Epithelial cell of prostate (primary cell): ENCODE measurements at regions not wholly inside any gene's neighbourhood (a gene's known extent, or its start where the extent isn't known, plus 50 kb on each side); places are given as distances from the start of the nearest gene placed in this dataset.
"Not testable (repeated sequence)": the region's sequence is repeated elsewhere in the genome, so short reads cannot be mapped to it uniquely, and the experiment has no call there.

Experiments used
- DNase-seq: peaks from one replicate; pipeline ENCODE4 v3.0.0-alpha.2; 2011; ENCODE audit warnings: low read depth, low spot score
- H3K27ac ChIP-seq: fragments of 450-650 bp; 2 replicates; pipeline ENCODE4 v1.5.1; 2017; ENCODE audit warnings: mild to moderate bottlenecking

- H3K27ac ChIP-seq: no peak overlapping the region
- no peak for DNase-seq
These were observed 232.4 kb upstream of the FZD8 start for GRCh38 chr10:35874311-35875015.

GRCh38 chr10:35872671-35873070 is 230.6 kb upstream of the FZD8 start:
- no peak overlapping the region for H3K27ac ChIP-seq
- DNase-seq: no peak

- no peak overlapping the region for H3K27ac ChIP-seq
- DNase-seq: no peak
These were observed 228.7 kb upstream of the FZD8 start for GRCh38 chr10:35870665-35871310.

GRCh38 chr10:35858676-35859283 is 216.7 kb upstream of the FZD8 start:
- not testable (repeated sequence) for H3K27ac ChIP-seq, DNase-seq

- no peak overlapping the region for H3K27ac ChIP-seq
- no peak for DNase-seq
These were observed 215.8 kb upstream of the FZD8 start for GRCh38 chr10:35857860-35858259.

GRCh38 chr10:35855155-35855947 is 213.3 kb upstream of the FZD8 start:
- peak overlapping the region; percentile 9 for H3K27ac ChIP-seq
- DNase-seq: no peak

GRCh38 chr10:35854661-35855060 is 212.6 kb upstream of the FZD8 start:
- DNase-seq: no peak
- H3K27ac ChIP-seq: no peak overlapping the region

GRCh38 chr10:35852721-35853120 is 210.6 kb upstream of the FZD8 start:
- no peak overlapping the region for H3K27ac ChIP-seq
- DNase-seq: no peak

GRCh38 chr10:35848412-35848811 is 206.3 kb upstream of the FZD8 start:
- no peak overlapping the region for H3K27ac ChIP-seq
- no peak for DNase-seq

GRCh38 chr10:35844686-35845085 is 202.6 kb upstream of the FZD8 start:
- DNase-seq: no peak

GRCh38 chr10:35843524-35844181 is 201.6 kb upstream of the FZD8 start:
- no peak overlapping the region for H3K27ac ChIP-seq
- no peak for DNase-seq

More at GRCh38 chr10:35844686-35845085, 202.6 kb upstream of the FZD8 start:
- H3K27ac ChIP-seq: no peak overlapping the region

- no peak for DNase-seq
- no peak overlapping the region for H3K27ac ChIP-seq
These were observed 196.0 kb upstream of the FZD8 start for GRCh38 chr10:35838054-35838453.

- DNase-seq: no peak
- H3K27ac ChIP-seq: no peak overlapping the region
These were observed 193.4 kb upstream of the FZD8 start for GRCh38 chr10:35835545-35835944.

GRCh38 chr10:35834877-35835494 is 192.9 kb upstream of the FZD8 start:
- no peak overlapping the region for H3K27ac ChIP-seq
- no peak for DNase-seq

- no peak for DNase-seq
- no peak overlapping the region for H3K27ac ChIP-seq
These were observed 185.7 kb upstream of the FZD8 start for GRCh38 chr10:35827783-35828182.

GRCh38 chr10:35824704-35825103 is 182.6 kb upstream of the FZD8 start:
- no peak for DNase-seq

GRCh38 chr10:35822316-35822715 is 180.2 kb upstream of the FZD8 start:
- peak; percentile 70 for DNase-seq

More at GRCh38 chr10:35824704-35825103, 182.6 kb upstream of the FZD8 start:
- no peak overlapping the region for H3K27ac ChIP-seq

GRCh38 chr10:35821339-35821911 is 179.3 kb upstream of the FZD8 start:
- no peak for DNase-seq
- no peak overlapping the region for H3K27ac ChIP-seq

More at GRCh38 chr10:35822316-35822715, 180.2 kb upstream of the FZD8 start:
- H3K27ac ChIP-seq: no peak overlapping the region

GRCh38 chr10:35819736-35820135 is 177.6 kb upstream of the FZD8 start:
- no peak overlapping the region for H3K27ac ChIP-seq
- no peak for DNase-seq
